Keratinocyte (primary cell): ENCODE measurements at regions not wholly inside any gene's neighbourhood (a gene's known extent, or its start where the extent isn't known, plus 50 kb on each side); places are given as distances from the start of the nearest gene placed in this dataset.

Experiments
- CTCF ChIP-seq, 3 experiments: IDR thresholded peaks in 1 of 3; conservative IDR thresholded peaks in 1 of 3; optimal IDR thresholded peaks in 1 of 3; 2 replicates in 2 of 3; 3 replicates in 1 of 3; pipeline versions ENCODE3 to v1.5.1; 2011; ENCODE audit warnings: low read length in 3 of 3, mild to moderate bottlenecking in 3 of 3, moderate library complexity in 2 of 3, control low read depth in 1 of 3, inconsistent platforms in 1 of 3; ENCODE audit not compliant: insufficient read depth in 2 of 3; ENCODE audit errors: extremely low read depth in 1 of 3
- EZH2 ChIP-seq: IDR thresholded peaks from one replicate; pipeline ENCODE4 v1.6.1; 2012; ENCODE audit warnings: inconsistent platforms, mild to moderate bottlenecking, low read length, moderate library complexity

GRCh38 chr12:102322254-102322653 is 124.6 kb upstream of the PMCH start:
- TF ChIP-seq CTCF (optimal IDR thresholded peaks at IDR 0.05 in 1 of 3, IDR thresholded peaks at IDR 0.05 in 1 of 3, conservative IDR thresholded peaks at IDR 0.05 in 1 of 3; ENCODE audit: extremely low read depth in 1 of 3, insufficient read depth in 2 of 3, low read length in 3 of 3) (no peak), EZH2 (no peak)
